Large intestine (tissue), 3 donors: ENCODE measurements at regions not wholly inside any gene's neighbourhood (a gene's known extent, or its start where the extent isn't known, plus 50 kb on each side); places are given as distances from the start of the nearest gene placed in this dataset.

Source experiments
- DNase-seq, 2 donors: peaks; one replicate each; pipeline versions ENCODE4 v3.0.0 to v3.0.0-alpha.2; 2013
- H3K27ac ChIP-seq: one replicate; pipeline ENCODE4 v1.5.1; 2013; ENCODE audit warnings: low read length
- H3K27me3 ChIP-seq: 2 replicates; pipeline ENCODE4 v1.6.1; 2013; ENCODE audit warnings: low read length; ENCODE audit not compliant: control insufficient read depth, insufficient read depth
- H3K36me3 ChIP-seq: 2 replicates; pipeline ENCODE4 v1.6.1; 2013; ENCODE audit warnings: low read length; ENCODE audit not compliant: control insufficient read depth, insufficient read depth
- H3K4me1 ChIP-seq: one replicate; pipeline ENCODE4 v1.6.1; 2013; ENCODE audit warnings: low read length; ENCODE audit not compliant: control insufficient read depth, insufficient read depth
- H3K4me3 ChIP-seq: one replicate; pipeline ENCODE4 v1.5.1; 2013; ENCODE audit warnings: low read length
- H3K9me3 ChIP-seq: one replicate; pipeline ENCODE4 v1.6.1; 2013; ENCODE audit warnings: mild to moderate bottlenecking, low read depth, low read length, moderate library complexity; ENCODE audit not compliant: control insufficient read depth
- WGBS: methylation state at CpG from one replicate; pipeline ENCODE4 v1.1.5; 2013; ENCODE audit warnings: low lambda C conversion rate; ENCODE audit not compliant: insufficient coverage; 5-methylcytosine and 5-hydroxymethylcytosine counted together

DNA sequence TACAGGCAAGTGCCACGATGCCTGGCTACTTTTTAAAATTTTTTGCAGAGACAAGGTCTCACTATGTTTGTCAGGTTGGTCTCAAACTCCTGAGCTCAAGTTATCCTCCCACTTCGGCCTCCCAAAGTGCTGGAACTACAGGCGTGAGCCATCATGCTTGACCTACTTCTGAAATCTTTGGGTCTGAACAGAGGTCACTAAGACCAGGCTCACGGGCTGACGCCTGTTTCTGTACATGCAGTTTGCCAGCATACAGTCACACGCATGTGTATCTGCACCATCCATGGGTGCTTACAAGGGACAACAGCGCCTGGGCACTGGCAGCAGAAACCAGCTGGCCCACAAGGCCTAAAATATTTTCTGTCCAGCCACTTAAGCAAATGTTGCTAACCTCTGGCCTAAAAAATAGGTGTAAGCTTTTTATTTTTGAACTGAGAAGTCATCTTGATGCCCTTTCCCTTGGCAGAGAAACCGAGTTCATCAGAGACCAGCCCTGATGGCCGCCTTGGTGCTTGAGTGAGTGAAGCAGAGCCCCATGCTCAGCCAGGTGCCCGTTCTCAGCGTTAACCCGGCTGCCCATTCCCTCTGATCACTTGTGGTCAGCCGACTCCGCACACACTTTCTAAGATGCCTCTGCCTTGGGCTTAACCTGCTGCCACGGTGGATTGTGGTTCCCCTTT, 425.2 kb downstream of the OCA2 start:
- no peaks in the 10 kb centered on the region for H3K27me3 ChIP-seq
- H3K27ac ChIP-seq, result no peak overlapping the region
- H3K36me3 ChIP-seq, result no peaks in the 10 kb centered on the region
- no peak for DNase-seq
- WGBS, result no CpG with 5 or more reads among the region's 15 CpGs
- H3K9me3 ChIP-seq, result no peaks in the 10 kb centered on the region
- H3K4me1 ChIP-seq, result no peaks in the 10 kb centered on the region
- H3K4me3 ChIP-seq, result no peak overlapping the region

DNA sequence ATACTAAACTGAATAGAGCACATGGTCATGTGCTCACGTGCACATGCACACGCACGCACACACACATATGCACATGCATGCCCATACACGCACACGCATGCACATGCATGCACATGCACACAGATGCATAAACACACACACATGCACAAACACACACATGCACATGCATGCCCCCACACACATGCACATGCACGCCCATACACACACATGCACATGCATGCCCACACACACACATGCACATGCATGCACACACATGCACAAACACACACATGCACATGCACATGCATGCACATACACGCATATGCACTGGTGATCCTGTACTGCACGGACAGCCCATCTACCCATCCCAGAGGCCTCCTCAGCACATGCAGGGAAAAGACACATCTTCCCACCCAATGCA, 426.6 kb downstream of the OCA2 start:
- no peaks in the 10 kb centered on the region for H3K36me3 ChIP-seq
- H3K4me3 ChIP-seq, result no peak overlapping the region
- H3K4me1 ChIP-seq, result no peaks in the 10 kb centered on the region
- WGBS, result no CpG with 5 or more reads among the region's 8 CpGs
- DNase-seq, result no peak
- H3K9me3 ChIP-seq, result no peaks in the 10 kb centered on the region
- no peak overlapping the region for H3K27ac ChIP-seq
- H3K27me3 ChIP-seq, result no peaks in the 10 kb centered on the region

DNA sequence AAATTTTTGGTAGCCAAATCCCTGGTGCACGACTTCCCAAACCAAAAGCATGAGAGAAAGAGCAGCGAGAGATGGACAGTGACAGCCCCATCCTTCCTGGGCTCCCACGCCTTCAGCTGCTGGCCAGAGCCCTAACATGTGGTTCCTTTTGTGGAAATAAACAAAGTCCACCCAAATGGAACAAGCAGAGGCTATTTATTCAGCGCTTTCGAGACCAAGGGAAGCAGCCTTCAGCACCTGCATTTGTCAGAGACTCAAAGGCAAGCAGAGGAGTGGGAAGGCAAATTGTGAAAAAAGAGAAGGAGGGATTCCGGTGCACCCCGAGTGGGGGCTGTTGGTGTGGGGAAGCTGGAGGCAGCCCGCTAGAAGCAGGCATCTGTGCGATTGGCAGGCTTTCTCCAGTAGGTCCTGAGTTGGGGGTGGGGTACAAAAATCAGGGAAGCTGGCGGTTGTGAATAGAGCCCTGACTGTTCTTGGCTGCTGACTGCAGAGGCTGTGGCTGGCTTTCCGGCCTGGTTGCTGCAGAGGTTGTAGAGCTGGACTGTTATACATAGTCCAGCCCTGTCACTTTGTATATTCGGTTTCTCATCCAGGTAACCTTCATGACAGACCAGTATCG, 427.2 kb downstream of the OCA2 start:
- no peaks in the 10 kb centered on the region for H3K27me3 ChIP-seq
- H3K36me3 ChIP-seq, result no peaks in the 10 kb centered on the region
- no peaks in the 10 kb centered on the region for H3K4me1 ChIP-seq
- no peak for DNase-seq
- H3K27ac ChIP-seq, result no peak overlapping the region
- no peak overlapping the region for H3K4me3 ChIP-seq
- 90% methylated on average over 2 of the region's 13 CpGs for WGBS
- H3K9me3 ChIP-seq, result no peaks in the 10 kb centered on the region

DNA sequence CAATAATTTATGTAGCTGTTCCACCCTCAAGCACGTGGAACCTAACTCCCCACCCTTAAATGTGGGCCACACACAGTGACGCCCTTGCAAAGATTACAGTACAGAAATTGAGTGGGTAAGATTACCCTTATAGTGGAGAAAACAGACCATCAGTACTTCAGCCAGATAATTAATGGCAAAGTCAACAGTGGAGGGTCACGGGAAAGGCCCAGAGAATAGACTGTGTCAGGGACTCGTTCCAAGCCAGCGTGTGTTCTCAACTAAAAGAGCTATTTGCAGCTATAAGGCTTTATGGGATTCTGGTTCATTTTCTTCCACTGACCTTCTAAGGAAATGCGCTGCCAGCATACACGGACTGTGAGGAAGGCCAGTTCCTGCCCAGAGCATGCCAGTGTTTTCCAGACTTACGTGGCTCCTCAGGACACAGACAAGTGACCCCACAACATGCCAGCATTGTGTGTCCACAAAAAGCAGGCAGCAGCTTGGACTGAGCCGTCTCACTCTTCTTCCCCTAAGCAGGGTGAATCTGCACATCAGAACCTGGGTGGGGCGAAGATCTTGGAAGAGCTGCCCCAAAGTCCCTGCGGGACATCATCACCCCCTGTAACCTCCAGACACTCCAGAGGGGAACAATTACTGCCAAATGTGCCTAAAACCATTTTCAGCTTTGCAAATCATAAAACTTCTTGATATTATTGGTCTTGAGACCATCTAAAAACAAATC, 428.5 kb downstream of the OCA2 start:
- H3K27me3 ChIP-seq, result no peaks in the 10 kb centered on the region
- DNase-seq, result no peak
- H3K4me1 ChIP-seq, result no peaks in the 10 kb centered on the region
- WGBS, result no CpG with 5 or more reads among the region's 11 CpGs
- H3K9me3 ChIP-seq, result no peaks in the 10 kb centered on the region
- no peaks in the 10 kb centered on the region for H3K36me3 ChIP-seq
- no peak overlapping the region for H3K27ac ChIP-seq
- no peak overlapping the region for H3K4me3 ChIP-seq

DNA sequence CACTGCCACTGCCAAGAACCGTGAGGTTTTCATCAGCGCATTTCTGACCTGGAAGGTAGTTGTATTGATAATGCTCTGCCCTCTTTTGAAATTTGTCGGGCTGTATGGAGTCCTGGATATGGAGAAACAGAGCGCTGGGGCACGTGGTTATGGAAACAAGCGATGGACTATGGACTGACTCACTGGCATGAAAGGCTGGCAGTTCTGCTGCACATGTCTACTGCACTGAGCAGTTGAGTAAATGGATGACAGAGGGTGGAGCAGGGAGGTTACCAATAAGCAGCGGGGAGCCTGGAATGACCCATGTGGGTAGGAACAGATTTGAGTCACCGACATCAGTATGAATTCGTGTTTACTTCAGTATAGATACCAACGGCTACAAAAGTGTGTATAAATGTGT, 429.5 kb downstream of the OCA2 start:
- Histone ChIP-seq H3K9me3 (no peaks in the 10 kb centered on the region), H3K4me3 (no peak overlapping the region), H3K36me3 (no peaks in the 10 kb centered on the region), H3K27ac (no peak overlapping the region), H3K27me3 (no peaks in the 10 kb centered on the region), H3K4me1 (no peaks in the 10 kb centered on the region)
- WGBS, result no CpG with 5 or more reads among the region's 10 CpGs
- no peak for DNase-seq

DNA sequence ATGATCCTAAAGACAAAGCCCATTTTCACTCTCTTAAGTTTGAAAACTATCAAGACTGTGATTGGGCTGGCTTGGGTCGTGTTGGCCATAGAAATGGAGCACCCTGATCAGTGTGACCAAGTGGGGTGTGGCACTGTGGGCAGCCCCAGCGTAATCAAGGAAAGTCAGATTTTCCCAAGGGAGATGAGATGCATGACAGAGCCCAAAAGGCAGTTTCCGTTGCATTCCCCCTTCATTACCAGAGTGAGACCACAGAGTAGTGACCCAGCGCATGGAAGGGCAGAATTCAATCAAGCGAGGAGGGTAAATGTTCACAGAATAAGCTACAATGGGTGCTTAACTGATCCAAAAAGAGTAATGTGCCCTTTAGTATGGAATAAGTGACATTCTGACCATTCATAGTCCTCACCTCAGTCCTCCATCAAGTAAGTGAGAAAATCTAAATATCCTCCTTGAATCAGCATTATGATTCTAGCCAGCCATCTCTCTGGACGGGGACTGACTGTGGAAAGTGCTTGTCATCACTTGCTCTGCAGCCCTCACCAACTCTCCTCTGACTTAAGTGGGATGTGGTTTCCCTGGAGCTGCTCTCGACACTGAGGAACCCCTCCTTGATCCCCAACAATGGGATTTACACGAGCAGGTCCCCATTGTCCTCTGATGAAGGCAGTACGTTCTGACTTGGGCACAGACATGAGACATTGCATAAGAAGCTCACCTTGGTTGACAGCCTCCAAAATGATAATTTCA, 430.5 kb downstream of the OCA2 start:
- Histone ChIP-seq H3K4me3 (no peak overlapping the region), H3K36me3 (no peaks in the 10 kb centered on the region), H3K27me3 (no peaks in the 10 kb centered on the region), H3K4me1 (no peaks in the 10 kb centered on the region), H3K27ac (no peak overlapping the region), H3K9me3 (no peaks in the 10 kb centered on the region)
- no peak for DNase-seq
- no CpG with 5 or more reads among the region's 9 CpGs for WGBS

DNA sequence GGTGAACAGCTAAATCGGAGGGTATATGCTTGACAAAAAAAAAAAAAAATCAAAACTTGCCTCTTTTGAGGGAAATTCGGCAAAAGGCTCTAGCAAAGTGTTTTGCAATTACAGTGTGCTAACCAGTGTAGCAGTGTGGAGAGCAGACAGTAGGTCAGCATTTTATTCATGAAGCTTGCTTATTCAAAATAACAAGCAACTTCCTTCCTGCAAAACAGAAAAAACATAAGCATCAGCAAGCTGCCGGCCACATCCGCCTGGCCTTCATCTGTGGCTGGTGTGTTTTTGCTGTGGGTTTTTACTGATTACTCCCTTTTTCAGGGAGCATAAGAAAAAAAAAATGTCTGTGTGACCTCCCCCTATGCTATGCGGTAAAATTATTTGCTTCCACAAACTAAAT, 434.1 kb downstream of the OCA2 start:
- no peaks in the 10 kb centered on the region for H3K9me3 ChIP-seq
- no peaks in the 10 kb centered on the region for H3K27me3 ChIP-seq
- no peak for DNase-seq
- H3K36me3 ChIP-seq, result no peaks in the 10 kb centered on the region
- H3K4me1 ChIP-seq, result no peaks in the 10 kb centered on the region
- H3K27ac ChIP-seq, result no peak overlapping the region
- no CpG with 5 or more reads among the region's 5 CpGs for WGBS
- no peak overlapping the region for H3K4me3 ChIP-seq

DNA sequence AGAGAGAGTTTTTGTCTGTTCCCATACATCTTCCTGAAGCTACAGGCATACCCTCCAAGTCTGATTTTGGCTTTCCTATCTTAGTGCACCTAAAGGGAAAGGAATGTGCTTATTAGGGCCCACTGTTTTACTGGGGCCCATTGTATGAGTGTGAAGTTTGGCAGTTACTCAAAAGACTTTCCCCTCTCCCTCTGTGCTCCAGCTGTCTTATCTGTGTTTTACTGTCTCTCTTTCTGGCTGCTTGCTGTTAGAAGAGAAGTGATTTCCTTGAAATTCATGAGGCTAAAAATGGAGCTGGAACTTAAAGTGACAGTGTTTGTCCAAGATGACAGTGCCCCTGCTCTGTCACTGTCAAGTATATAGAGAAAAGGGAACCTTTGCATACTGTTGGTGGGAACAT, 436.2 kb downstream of the OCA2 start:
- Histone ChIP-seq H3K36me3 (no peaks in the 10 kb centered on the region), H3K27ac (no peak overlapping the region), H3K4me3 (no peak overlapping the region), H3K9me3 (no peaks in the 10 kb centered on the region), H3K4me1 (no peaks in the 10 kb centered on the region), H3K27me3 (no peaks in the 10 kb centered on the region)
- DNase-seq, result no peak

DNA sequence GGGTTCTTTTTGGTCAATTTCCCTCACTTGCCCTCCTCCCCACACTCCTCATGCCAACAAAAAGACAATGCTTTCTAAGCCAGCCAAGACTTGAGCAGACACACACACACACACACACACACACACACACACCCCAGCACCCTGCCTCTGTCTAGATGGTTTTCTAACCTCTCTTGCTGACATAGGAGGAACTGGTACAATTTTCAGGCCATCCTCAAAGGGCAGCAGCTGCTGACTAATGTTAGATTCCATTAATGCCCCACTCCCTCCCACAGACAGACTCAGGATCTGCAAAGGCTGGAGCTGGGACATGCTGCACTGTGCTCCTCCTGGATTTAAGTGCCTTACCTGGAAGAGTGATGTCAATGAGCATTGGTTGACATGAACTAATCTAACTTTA, 438.4 kb downstream of the OCA2 start:
- H3K4me3 ChIP-seq, result no peak overlapping the region
- no peak for DNase-seq
- no peaks in the 10 kb centered on the region for H3K27me3 ChIP-seq
- no peaks in the 10 kb centered on the region for H3K36me3 ChIP-seq
- H3K27ac ChIP-seq, result no peak overlapping the region
- H3K9me3 ChIP-seq, result peaks cover 6% of the 10 kb centered on the region
- no peaks in the 10 kb centered on the region for H3K4me1 ChIP-seq

DNA sequence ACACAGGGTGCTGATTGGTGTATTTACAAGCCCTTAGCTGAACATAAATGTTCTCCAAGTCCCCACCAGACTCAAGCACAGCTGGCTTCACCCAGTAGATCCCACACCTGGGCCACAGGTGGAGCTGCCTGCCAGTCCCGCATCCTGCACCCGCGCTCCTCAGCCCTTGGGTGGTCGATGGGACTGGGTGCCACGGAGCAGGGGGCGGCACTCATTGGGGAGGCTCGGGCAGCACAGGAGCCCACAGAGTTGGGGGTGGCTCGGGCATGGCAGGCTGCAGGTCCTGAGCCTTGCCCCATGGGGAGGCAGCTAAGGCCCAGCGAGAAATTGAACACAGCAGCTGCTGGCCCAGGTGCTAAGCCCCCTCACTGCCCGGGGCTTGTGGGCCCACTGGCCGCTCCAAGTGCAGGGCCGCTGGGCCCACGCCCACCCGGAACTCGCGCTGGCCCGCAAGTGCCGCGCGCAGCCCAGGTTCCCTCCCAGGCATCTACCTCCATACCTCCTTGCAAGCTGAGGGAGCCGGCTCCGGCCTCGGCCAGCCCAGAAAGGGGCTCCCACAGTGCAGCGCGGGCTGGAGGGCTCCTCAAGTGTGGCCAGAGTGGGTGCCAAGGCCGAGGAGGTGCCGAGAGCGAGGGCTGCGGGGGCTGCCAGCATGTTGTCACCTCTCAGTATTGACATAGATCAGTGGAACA, 442.7 kb downstream of the OCA2 start:
- peaks cover 6% of the 10 kb centered on the region for H3K9me3 ChIP-seq
- no peak overlapping the region for H3K27ac ChIP-seq
- no peaks in the 10 kb centered on the region for H3K27me3 ChIP-seq
- DNase-seq, result no peak
- WGBS, result no CpG with 5 or more reads among the region's 29 CpGs
- H3K36me3 ChIP-seq, result no peaks in the 10 kb centered on the region
- no peak overlapping the region for H3K4me3 ChIP-seq
- no peaks in the 10 kb centered on the region for H3K4me1 ChIP-seq
